CD4-positive, alpha-beta T cell treated with Interleukin-17A for 1 hour (primary cell): ENCODE measurements at regions not wholly inside any gene's neighbourhood (a gene's known extent, or its start where the extent isn't known, plus 50 kb on each side); places are given as distances from the start of the nearest gene placed in this dataset.
"Not testable (repeated sequence)": the region's sequence is repeated elsewhere in the genome, so short reads cannot be mapped to it uniquely, and the experiment has no call there.

Source experiments
- DNase-seq: peaks from one replicate; pipeline ENCODE4 v3.0.0-alpha.2; 2020

DNA sequence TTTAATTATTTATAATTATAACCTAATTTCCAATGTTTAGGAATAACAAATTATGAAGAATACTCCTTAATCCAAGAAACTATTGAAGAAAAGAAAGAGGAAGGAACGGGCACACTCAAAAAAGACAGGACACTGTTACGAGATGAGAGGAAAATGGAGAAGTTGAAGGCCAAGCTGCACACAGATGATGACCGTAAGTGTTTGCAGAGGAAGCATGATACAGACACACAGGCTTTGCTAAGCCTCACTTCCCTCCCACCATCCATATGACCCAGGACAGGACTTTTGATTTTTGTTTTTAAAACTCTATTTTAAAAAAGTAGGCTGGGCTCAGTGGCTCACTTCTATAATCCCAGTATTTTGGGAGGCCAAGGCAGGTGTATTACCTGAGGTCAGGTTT is 389.4 kb upstream of the TPM1 start:
- no peak for DNase-seq

DNA sequence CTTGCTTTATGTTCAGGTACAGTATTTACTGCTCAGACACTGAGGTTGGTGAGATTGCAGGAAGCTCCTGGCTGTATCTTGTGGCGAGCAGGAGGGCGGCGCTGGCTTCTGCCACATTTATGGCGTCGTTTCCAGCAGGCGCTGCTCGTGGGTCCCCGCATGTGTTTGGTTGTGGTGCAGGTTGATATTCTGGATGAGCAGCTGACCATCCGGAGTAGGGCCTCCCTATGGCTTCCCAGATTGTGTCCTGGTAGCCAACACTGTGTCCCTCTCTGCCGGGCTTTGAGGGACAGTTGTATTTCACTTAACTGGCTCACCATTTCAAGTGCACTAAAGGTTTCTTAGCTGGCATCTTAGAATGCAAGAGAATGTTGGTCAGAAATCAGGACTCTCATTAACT is 386.5 kb upstream of the TPM1 start:
- DNase-seq: no peak

DNA sequence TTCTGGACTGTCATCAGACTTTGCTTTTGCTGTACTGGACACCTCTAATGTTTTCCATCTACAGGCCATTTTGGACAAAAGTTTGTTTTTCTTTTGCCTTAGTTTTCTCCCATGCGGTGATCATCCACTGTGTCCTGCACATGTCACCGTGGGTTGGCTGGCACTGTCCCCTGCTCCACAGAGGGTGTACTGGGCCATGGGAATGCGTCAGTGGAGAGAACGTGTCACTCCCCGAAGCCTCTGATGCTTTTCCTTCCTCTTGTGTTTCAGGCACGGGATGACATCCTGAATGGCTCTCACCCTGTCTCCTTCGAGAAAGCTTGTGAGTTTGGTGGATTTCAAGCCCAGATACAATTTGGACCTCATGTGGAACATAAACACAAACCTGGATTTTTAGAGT is 385.0 kb upstream of the TPM1 start:
- DNase-seq: not testable (repeated sequence)

DNA sequence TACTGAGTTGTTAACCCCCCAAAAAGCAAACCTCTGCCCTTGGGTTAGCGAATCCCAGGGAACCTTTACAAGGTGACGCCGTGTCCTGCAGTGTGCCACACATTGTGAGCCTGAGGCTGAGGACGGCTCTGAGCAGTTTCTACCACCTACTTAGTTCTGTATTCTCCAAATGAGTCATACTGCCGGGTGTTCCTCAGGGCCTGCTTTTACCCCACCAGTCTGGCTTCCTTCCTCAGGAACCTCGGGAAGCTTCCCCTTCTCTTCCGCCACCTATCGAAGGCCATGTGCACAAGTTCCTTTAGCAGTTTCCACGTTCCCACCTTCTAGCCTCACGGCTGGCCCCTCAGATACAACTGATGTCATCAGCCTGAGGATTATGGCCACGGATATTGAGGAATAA is 384.0 kb upstream of the TPM1 start:
- DNase-seq: no peak

DNA sequence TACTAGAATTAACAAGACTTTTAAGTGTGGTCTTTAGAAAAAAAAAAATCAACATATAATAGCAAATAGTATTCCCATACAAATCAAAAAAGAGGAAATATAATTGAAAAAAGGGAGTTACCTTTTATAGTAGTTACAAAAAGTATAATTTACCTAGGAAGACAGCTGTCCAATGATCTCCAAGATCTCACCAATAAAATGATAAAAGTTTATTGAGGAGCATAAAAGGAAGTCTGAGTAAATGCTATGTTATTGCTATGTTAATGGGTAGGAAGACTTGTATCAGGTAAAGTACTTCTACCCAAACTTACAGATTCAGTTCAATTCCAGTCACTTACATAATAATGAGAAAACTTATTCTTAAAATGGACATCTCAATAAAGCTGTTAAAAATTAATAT is 379.0 kb upstream of the TPM1 start:
- DNase-seq: no peak

DNA sequence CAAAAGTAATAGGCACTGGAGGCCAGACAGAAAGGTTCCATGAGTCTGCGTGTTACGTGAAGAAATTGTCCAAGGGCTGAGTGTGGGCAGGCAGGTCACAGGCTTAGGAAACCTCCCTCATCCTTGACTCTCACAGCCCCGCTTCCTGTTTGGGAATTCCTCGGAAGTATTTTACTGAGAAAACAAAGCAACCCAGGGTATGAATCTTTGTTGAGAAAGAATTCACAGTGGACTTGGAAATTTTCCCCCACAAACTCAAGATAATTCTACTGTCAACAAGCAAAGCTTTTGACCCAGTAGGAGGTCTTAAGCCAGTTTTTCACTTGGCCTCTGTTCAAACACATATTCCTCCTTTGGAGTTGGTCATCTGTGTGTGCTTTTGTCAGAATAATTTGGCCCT is 377.1 kb upstream of the TPM1 start:
- no peak for DNase-seq

DNA sequence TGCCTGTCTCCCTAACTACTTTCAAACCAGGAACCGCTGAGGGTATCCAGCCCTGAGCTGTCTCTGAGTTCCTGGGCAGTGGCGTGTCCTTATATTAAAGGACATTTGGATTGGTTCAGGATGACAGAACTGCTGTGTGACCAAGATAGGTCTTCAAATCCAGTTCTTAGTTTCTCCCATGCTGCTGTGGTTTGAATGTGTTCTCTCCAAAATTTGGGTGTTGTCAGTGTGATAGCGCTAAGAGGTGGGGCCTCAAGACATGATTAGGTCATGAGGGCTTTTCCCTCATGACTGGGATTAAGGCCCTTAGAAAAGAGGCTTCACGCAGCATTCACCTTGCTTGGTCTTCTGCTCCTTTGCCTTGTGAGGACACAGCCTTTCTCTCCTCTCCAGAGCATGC is 376.5 kb upstream of the TPM1 start:
- no peak for DNase-seq

DNA sequence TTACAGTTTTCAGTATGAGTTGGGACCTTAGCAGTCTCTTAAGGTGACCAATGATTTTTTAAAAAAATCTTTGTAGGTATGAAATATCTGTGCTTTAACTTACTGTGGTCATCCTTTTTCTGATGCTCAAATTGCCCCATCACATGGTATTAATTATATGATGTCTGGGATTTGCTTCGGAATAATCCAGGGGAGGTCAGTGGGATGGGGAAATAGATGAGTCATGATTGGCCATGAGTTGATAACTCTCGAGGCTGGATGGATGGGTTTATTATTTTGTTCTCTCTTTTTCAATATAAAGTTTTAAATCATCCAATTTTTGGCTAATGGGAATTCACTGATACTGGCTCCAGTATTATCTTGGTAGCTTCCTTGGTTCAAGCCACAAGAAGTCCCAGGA is 370.3 kb upstream of the TPM1 start:
- DNase-seq: no peak

DNA sequence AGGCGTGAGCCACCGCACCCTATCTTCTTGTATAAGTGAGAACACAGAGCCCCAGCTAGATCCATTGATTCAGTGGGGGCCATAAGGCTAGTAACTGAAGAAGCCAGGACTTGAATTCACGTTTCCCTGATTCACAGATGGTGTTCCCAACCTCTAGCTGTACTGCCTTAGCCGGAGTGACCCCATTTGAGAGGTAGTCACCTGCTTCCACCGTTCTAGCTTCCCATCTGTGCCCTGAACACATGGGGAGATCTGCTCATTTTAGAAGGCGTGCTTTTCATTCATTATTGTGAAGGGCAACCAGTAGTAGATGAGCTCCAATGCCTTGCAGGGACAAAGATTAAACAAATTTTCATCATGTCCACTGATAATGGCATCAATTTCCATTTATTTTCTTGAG is 365.7 kb upstream of the TPM1 start:
- no peak for DNase-seq

DNA sequence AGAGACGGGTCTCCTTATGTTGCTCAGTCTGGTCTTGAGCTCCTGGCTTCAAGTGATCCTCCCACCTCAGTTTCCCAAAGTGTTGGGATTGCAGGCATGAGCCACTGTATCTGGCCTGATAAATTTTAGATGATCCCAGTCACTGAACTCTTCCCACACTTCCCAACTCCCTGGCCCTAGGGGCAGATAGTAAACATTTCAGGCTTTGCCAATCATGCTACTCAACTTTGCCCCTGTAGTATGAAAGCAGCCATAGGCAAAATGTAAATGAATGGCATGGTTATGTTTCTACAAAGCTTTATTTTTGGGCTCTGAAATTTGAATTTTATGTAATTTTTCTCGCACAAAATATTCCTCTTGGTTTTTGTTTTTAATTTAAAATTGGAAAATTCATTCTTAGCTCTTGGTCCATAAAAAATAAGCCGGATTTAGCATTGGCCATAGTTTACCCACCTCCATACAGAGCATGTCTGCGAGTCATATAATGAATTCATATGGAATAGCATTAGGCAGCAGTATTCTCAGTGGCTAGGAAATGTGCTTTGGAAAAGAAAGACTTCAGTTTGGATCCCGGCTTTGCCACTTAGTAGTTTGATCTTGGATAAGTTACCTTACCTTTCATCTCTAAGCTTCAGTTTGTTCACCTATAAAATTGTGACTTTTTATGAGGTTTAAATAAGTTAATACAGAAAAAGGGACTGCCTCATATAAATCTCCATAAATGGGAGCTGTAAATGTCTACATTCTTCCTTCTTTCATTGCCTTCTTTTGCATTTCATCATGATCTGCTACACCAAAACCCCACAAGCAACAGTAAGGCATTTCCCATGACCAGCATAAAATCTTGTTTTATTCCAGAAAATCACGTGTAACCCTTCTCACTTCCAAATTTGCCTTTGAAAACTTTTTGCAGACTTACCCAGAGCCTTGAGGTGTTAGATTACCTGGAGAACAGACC is 360.3 kb upstream of the TPM1 start:
- no peak for DNase-seq

DNA sequence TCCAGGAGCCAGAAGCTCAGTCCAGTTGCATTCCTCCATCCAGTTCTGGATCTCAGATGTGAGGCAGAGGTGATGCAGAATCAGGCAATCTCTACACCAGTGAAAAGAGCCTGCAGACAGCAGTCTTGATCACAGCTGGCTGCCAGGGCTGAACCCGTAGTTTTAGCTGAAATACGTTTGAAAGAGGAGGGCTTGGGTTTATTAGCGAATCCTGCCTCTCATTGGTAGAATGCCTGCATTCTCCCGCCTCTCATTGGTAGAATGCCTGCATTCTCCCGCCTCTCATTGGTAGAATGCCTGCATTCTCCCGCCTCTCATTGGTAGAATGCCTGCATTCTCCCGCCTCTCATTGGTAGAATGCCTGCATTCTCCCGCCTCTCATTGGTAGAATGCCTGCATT is 359.4 kb upstream of the TPM1 start:
- DNase-seq: not testable (repeated sequence)

DNA sequence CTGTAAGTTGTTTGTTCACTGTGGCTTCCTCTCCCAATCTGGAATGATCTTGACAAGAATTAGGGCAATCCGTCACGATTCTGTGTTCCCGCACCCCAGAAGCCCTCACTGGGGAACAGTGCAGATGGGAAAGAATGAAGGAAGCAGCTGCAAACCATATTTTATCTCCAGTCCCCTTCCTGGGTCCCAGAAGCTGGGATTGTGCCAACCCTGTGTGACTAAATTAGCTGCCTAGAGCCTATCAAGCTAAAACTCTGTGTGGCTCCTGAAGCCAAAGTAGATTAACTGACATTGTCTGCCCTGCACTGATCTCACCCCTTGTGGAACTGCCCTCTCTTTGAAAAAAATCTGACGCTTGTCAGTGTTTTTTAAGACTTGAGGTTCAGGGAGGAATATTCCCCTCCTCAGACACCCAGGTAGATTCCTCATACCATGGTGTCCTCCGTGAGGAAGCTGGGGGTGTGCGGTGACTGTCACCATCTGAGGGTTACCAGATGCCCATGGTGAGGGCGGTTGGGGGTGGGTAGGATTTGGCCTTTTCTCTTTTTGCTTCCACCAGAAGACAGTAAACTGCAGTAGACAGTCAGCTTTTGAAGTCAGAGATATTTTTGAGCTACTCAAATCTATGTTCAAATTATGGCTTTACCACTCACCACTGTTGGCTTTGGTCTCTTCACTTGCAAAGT is 358.3 kb upstream of the TPM1 start:
- DNase-seq: no peak

DNA sequence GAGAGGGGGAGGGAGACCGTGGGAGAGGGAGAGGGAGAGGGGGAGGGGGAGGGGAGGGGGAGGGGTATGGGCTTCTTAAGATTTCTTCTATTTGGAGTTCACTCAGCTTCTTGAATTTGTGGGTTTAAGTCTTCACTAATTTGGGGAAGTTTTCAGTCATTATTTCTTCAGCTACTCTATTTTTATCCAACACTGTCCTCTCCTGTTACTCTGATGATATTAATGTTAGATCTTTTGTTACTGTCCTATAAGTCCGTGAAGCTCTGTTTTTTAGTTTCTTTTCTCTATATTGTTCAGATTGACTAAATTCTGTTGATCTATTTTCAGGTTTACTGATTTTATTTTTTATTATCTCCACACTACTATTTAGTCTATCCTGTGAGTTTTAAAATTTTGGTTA is 351.5 kb upstream of the TPM1 start:
- no peak for DNase-seq

DNA sequence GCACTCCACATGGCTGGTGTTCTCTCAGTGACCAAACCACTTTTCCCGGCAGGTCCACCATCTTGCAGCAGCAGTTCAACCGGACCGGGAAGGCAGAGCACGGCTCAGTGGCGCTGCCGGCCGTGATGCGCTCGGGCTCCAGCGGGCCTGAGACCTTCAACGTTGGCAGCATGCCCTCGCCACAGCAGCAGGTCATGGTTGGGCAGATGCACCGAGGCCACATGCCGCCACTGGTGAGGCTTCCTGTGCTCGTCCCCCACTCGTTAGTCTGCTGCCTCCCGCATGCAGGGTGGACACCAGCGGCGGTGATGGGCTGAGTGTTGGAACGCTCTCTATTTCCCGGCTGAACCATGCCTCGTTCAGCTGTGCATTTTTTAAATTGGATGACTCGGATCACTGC is 344.9 kb upstream of the TPM1 start:
- DNase-seq: no peak

DNA sequence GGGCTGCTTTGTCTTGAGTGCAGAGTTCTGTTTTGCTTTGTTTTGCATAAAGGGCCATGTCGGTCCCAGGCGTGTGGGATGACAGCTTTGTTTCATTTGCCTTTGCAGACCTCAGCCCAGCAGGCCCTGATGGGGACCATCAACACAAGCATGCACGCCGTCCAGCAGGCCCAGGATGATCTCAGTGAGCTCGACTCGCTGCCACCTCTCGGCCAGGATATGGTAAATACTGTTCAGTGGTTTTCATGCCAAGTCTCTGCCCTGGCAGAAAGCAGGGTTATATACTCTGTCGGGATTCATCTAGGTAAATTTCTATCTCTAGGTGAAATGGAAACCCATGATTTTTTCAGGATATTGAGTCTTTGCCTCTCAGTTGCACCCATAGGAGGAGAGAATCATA is 343.9 kb upstream of the TPM1 start:
- DNase-seq: no peak

DNA sequence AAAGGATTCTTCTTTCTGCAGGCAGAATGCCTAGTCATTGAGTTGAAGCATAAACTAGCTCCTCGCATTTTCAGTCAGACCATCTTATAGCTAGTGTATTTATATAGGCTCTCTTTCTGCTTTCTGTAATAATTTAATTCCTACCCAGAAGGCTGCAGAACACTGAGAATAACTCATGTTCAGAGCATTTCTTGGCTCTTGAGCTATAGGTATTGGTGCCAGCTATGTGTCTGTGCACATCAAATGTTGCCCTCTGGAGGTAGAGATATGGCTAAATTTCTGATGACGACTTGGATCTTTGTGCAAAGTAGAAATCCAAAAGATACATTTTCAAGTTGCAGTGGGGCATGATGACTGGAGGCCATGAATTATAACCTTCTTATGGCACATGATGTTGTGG is 336.2 kb upstream of the TPM1 start:
- DNase-seq: no peak

DNA sequence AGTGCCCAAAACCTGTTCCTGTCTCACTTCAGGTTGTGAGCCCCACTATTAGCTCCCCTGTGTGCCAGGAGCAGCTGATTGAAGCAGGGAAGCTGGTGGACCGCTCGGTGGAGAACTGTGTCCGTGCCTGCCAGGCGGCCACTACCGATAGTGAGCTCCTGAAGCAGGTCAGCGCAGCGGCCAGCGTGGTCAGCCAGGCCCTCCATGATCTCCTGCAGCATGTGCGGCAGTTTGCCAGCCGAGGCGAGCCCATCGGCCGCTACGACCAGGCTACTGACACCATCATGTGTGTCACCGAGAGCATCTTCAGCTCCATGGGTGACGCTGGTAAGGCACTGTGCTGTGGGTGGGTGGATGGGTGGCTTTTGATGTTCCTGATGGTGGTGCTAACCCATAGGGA is 334.1 kb upstream of the TPM1 start:
- no peak for DNase-seq

DNA sequence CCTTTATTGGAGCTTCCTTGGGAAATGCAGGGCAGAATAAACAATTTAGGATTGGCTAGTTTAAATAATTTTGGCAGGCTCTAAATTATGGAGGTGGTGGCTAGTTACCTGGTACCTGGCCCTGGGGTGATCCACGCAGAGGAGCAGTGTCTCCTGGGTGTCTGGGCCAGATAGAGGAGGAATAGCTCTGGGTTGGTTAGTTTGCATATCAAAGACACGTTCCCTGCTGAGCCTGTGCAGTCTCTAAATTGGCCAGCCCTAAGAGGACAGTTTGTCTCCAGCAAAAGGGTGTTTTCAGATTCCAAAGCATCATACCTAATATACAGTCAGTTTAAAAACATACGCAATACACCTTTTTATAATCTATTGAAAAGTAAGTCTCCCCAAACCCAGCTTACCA is 333.3 kb upstream of the TPM1 start:
- no peak for DNase-seq

DNA sequence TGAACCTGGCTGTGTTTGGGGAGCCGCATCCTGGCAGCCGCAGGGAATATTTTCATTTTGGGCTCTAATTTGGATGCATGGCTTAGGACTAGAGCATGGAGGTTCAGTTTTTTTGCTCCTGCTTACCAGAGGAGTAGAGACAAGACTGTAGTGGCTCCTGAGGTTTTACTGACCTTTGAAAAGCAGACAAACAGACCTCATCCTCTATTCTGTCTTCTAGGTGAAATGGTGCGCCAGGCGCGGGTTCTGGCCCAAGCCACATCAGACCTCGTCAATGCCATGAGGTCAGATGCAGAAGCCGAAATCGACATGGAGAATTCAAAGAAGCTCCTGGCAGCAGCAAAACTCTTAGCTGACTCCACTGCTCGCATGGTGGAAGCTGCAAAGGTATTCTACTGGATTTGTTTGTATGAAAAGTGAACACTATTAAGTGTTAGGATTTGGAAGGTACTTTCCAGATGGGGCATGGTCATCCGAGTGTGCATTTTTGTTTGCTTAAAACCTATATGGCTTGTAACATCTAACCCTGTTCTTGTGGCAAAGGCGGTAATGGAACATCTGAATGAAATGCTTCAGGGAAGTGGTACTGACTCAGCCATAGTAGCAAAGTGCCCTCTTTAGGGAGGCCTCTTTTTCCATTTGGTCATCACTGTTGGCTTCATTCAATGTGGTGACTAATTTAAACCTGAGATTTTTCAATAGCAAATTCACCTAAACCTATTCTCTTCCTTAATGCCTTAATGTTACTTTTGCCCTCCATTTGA is 330.7 kb upstream of the TPM1 start:
- no peak for DNase-seq

DNA sequence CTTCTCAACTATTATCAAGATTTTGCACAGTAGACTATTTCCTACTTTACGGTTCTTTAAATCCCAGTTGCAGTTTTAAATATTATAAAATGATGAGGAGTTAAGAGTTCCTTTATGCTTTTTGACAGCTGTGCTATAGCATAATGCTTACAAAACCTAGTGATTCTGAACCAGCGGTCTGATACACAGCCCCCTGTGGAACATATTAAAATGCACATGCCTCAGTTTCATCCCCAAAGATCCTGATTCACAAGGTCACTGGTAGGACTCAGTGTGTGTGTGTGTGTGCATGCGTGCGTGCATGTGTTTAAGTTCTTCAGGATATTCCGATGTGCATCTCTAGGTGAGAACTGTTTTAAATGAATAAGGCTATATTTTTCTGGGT is 330.1 kb upstream of the TPM1 start:
- no peak for DNase-seq

DNA sequence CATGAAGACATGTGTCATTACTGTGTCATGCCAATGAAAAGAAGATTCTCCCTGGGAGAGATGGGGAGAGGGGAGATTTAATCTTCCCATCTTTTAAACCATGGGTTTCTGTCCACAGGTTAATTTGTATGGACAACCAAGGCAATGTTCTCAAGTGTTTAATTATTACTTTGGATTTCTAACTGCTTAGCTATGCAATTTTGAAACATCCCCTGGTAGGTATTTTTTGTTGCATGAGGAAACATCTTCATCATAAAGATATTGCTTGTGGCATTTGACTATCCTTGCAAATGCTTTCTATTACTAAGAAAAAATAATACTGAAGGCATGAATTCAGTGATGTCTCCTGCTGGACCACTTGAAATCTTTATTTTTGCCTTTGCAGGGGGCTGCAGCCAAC is 326.6 kb upstream of the TPM1 start:
- no peak for DNase-seq

DNA sequence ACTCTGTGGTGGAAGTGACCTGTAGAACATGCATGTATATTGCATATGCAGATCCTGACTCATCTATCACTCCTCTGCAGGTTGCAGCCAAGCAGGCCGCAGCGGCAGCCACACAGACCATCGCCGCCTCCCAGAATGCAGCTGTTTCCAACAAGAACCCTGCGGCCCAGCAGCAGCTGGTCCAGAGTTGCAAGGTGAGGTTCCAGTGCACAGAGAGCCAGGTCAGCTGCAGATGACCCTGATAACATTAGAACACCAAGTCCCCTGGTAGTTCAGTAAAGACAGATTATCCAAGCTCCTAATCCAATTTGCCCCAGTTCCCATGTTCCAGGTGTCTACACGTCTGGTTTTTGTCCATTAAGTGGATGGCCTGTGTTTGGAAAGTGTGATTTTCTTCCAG is 325.1 kb upstream of the TPM1 start:
- DNase-seq: no peak

DNA sequence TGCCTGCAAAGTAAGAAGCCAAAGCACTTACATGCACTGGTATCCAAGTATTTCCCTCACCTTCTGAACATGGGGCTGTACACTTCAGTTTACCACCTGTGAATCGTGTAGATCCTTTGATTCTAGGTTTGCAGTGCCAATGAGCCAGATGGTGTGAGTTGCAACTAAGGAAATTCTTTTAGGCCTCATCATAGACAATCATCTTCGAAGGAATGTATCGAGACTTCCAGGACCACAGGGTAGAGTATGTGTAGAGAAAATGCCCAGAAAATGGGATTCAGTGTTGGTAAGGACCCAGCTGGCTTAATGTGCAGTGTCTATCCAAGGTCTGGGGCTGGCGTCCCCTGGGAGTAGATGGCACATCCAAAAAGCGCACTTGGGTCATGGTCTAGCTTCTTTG is 323.2 kb upstream of the TPM1 start:
- no peak for DNase-seq

DNA sequence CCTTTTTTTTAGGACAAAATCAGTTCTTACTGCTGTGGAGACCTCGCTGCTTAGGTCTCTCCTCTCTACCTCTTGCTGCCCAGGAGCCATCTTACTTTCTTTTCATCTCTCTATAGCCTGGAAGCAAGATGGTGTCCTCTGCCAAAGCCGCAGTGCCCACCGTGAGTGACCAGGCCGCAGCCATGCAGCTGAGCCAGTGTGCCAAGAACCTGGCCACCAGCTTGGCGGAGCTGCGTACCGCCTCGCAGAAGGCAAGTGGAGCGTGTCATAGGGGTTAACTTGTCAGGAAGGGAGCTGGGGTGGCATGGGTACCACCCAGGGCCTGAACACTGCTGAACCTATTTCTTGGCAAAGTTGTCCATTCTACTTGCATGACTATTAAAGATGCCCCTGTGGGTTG is 320.3 kb upstream of the TPM1 start:
- DNase-seq: no peak
